Testis (tissue), 2 donors: ENCODE measurements at regions not wholly inside any gene's neighbourhood (a gene's known extent, or its start where the extent isn't known, plus 50 kb on each side); places are given as distances from the start of the nearest gene placed in this dataset.

Experiments
- DNase-seq: peaks from one replicate; pipeline ENCODE4 v3.0.0-alpha.2; 2019
- H3K27ac ChIP-seq, 2 donors: fragments of 200-600 bp; sonication (generic); one replicate each; pipeline ENCODE4 v1.5.1; 2019
- H3K27me3 ChIP-seq: fragments of 200-600 bp; sonication (generic); one replicate; pipeline ENCODE4 v1.5.1; 2019
- H3K36me3 ChIP-seq: fragments of 200-600 bp; sonication (generic); one replicate; pipeline ENCODE4 v1.5.1; 2017; ENCODE audit warnings: low read depth; ENCODE audit errors: missing control alignments
- H3K4me1 ChIP-seq: fragments of 200-600 bp; sonication (generic); one replicate; pipeline ENCODE4 v1.5.1; 2019
- H3K4me3 ChIP-seq, 2 donors: fragments of 200-600 bp; sonication (generic); one replicate each; pipeline ENCODE4 v1.5.1; 2017 to 2019
- H3K9me3 ChIP-seq: fragments of 200-600 bp; sonication (generic); one replicate; pipeline ENCODE4 v1.5.1; 2017
- POLR2A ChIP-seq: fragments of 450-650 bp; IDR thresholded peaks from one replicate; pipeline ENCODE4 v1.6.1; 2017; ENCODE audit warnings: antibody characterized with exemption, mild to moderate bottlenecking, moderate library complexity
- WGBS, 2 donors: methylation state at CpG; one replicate each; pipeline ENCODE4 v1.1.5; 2018; 5-methylcytosine and 5-hydroxymethylcytosine counted together
- intact Hi-C: fragments of 100-400 bp; cut with DNase I; formaldehyde crosslinking; loops from one replicate; pipeline ENCODE4 v1.15.1; 2023; ENCODE audit warnings: low total_unique reads
- TF ChIP-seq, protein P1 (sequence below), 3 experiments: fragments of 450-650 bp in 2 of 3; fragments of 200-600 bp in 1 of 3; sonication (generic) in 1 of 3; IDR thresholded peaks; one replicate each; pipeline ENCODE4 v1.5.1; 2016 to 2019; ENCODE audit warnings: antibody characterized with exemption in 3 of 3, mild to moderate bottlenecking in 2 of 3, moderate library complexity in 1 of 3

DNA sequence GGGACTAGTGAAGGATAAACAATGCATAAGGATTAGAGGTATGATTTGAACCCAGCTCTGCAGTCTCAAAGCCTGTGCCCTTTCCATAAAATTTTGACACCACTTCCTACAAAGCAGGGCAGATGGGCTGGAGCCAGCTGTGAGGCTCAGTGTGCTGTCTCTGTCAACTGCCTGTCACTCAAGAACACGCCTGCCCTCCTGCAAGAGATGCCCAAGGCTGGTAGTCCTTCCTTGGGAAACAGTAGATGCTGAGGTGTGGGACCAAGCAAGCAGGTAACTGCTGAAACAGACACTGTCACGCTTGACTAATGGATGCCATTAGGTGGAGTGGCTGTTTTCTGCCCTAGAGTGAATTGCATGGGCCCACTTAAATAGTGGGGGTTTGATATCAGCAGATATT is 402.0 kb downstream of the PTPRU start:
- intact Hi-C loops, result no loop called here

DNA sequence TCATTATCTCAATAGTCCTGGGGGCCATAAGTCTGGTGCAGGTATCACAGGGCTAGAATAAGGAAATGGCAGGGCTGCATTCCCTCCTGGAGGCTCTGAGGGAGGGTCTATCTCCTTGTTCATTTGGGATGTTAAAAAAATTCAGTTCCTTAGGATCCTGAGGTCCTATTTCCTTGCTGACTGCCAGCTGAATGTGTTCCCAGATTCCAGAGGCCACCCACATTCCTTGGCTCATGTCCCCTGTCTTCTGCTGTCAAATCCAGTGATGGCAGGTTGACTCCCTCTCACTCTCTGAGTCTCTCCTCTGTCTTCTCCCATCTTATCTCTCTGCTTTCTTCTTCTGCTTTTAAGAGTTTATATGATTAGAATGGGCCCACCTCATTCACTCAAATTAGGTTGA is 400.6 kb downstream of the PTPRU start:
- no peak overlapping the region for H3K4me3 ChIP-seq
- H3K36me3 ChIP-seq, result no peaks in the 10 kb centered on the region
- intact Hi-C loops, result no loop called here
- no peak for DNase-seq
- H3K9me3 ChIP-seq, result no peaks in the 10 kb centered on the region
- no peaks in the 10 kb centered on the region for H3K4me1 ChIP-seq
- no peak overlapping the region for H3K27ac ChIP-seq
- no peak for TF ChIP-seq POLR2A
- TF ChIP-seq, protein P1, sequence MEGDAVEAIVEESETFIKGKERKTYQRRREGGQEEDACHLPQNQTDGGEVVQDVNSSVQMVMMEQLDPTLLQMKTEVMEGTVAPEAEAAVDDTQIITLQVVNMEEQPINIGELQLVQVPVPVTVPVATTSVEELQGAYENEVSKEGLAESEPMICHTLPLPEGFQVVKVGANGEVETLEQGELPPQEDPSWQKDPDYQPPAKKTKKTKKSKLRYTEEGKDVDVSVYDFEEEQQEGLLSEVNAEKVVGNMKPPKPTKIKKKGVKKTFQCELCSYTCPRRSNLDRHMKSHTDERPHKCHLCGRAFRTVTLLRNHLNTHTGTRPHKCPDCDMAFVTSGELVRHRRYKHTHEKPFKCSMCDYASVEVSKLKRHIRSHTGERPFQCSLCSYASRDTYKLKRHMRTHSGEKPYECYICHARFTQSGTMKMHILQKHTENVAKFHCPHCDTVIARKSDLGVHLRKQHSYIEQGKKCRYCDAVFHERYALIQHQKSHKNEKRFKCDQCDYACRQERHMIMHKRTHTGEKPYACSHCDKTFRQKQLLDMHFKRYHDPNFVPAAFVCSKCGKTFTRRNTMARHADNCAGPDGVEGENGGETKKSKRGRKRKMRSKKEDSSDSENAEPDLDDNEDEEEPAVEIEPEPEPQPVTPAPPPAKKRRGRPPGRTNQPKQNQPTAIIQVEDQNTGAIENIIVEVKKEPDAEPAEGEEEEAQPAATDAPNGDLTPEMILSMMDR (IDR thresholded peaks at IDR 0.05), result no peak
- H3K27me3 ChIP-seq, result no peaks in the 10 kb centered on the region

More for the DNA sequence above, 402.0 kb downstream of the PTPRU start:
- Histone ChIP-seq H3K27me3 (no peaks in the 10 kb centered on the region), H3K4me3 (no peak overlapping the region), H3K36me3 (no peaks in the 10 kb centered on the region), H3K27ac (no peak overlapping the region), H3K4me1 (no peaks in the 10 kb centered on the region), H3K9me3 (no peaks in the 10 kb centered on the region)
- 100% methylated on average over 2 of the region's 2 CpGs for WGBS, 2 donors
- no peak for TF ChIP-seq POLR2A
- TF ChIP-seq, protein P1 (IDR thresholded peaks at IDR 0.05), result no peak
- DNase-seq, result no peak

DNA sequence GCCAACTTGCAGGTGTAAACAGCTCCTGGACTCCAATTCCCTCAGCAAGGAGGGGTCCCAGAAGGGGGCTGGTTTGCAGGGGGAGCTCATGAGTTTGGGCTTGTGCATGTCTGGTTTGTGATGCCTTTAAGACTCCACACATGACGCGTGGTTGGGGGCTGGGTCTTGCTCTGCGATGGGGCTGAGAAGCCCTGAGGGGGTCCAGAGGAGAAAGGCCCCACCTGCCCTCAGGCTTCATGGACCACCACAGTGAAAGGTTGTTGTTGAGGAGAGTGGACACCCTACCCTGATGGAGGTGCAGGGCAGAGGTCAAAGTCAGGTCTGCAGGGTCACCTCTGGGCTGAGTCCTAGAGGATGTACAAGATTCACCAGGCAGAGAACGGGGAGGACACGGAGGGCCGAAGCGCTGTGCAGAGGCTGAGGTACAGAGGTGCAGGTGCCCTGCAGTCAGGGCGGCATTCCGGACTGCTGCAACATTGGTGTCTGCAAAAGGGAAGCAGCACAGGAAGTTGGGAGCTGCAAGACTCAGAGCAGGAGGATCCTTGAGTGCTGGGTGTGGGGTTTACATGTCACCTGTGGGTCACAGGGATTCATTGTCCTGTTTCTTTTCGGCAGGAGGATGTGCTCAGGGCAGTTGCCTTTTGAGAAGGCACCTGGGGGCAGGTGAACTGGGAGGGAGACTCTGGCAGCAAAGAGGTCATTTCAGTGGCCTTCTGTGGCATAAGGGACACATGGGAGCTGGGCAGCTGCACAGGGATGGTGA is 399.4 kb downstream of the PTPRU start:
- no peaks in the 10 kb centered on the region for H3K36me3 ChIP-seq

DNA sequence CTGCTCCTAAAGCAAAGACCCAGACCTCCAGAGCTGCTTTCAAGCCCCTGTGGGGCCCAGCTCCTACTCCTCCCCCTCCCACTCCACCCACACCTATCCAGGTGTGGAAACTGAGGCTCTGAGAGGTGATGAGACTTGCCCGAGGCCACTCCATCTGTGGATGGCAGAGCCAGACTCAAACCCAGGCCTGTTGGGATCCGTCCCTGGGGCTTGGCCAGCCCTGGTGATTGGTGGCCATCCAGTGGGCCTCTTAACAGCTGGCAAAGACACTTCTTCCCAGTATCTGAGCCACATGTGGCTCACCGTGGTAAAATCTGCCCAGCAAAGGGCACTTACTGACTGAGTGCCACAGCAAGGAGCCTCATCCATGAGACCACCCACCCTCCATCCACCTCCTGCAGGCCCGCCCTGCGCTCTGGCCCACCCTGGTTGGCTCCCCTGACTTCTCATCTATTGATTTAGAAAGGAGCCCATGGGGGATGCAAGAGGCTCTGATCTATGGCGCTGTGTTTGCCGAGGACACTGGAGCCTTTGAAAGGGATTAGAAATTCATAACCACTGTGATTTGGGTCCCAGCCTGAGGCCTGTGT is 398.5 kb downstream of the PTPRU start:
- Histone ChIP-seq H3K4me3 (no peak overlapping the region), H3K9me3 (no peaks in the 10 kb centered on the region), H3K36me3 (no peaks in the 10 kb centered on the region), H3K27me3 (no peaks in the 10 kb centered on the region), H3K27ac (no peak overlapping the region), H3K4me1 (no peaks in the 10 kb centered on the region)
- no peak for DNase-seq
- intact Hi-C loops, result no loop called here
- 80 to 97% methylated on average over 4 to 7 of the region's 7 CpGs for WGBS, 2 donors
- TF ChIP-seq, protein P1 (IDR thresholded peaks at IDR 0.05), result no peak
- TF ChIP-seq POLR2A, result no peak

More for the DNA sequence above, 399.4 kb downstream of the PTPRU start:
- Histone ChIP-seq H3K4me1 (no peaks in the 10 kb centered on the region), H3K27ac (no peak overlapping the region), H3K9me3 (no peaks in the 10 kb centered on the region), H3K27me3 (no peaks in the 10 kb centered on the region), H3K4me3 (no peak overlapping the region)
- TF ChIP-seq, protein P1 (IDR thresholded peaks at IDR 0.05), result no peak
- TF ChIP-seq POLR2A, result no peak
- DNase-seq, result no peak
- intact Hi-C loops, result no loop called here
- whole genome bisulfite sequencing, 2 donors, result 87 to 90% methylated on average over 10 of the region's 10 CpGs

DNA sequence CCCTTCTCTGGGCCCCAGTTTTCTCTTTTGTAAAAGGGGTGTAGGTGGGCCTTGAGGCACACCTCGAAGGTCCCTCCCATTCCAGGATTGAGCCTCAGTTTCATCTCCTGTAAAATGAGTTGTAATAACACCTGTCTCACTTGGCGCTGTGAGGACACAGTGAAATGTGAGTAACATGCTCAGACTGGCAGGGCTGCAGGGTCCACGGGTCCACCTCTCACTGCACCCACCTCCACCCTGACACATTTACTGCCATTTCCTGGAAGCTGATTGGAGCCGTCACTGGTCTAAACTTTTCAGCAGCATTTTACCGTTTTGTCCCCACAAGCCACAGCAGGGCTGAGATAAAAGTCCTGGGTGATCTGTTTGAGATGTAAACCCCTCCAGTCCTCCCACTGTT is 398.0 kb downstream of the PTPRU start:
- no peaks in the 10 kb centered on the region for H3K36me3 ChIP-seq
- H3K27me3 ChIP-seq, result no peaks in the 10 kb centered on the region
- intact Hi-C loops, result no loop called here
- no peak overlapping the region for H3K27ac ChIP-seq
- TF ChIP-seq, protein P1 (IDR thresholded peaks at IDR 0.05), result no peak
- TF ChIP-seq POLR2A, result no peak
- no peak for DNase-seq
- no peaks in the 10 kb centered on the region for H3K9me3 ChIP-seq
- no peaks in the 10 kb centered on the region for H3K4me1 ChIP-seq
- no peak overlapping the region for H3K4me3 ChIP-seq
- WGBS, 2 donors, result 72 to 89% methylated on average over 5 of the region's 5 CpGs
